A549 (cell line): ENCODE measurements at regions not wholly inside any gene's neighbourhood (a gene's known extent, or its start where the extent isn't known, plus 50 kb on each side); places are given as distances from the start of the nearest gene placed in this dataset.

ENCODE experiments used
- EP300 ChIP-seq, 2 experiments: fragments of >200 bp; sonication (Bioruptor Twin); formaldehyde crosslinking; IDR thresholded peaks; 2 replicates in 1 of 2; 3 replicates in 1 of 2; pipeline ENCODE4 v1.6.1; 2016 to 2017
- SREBF2 ChIP-seq: fragments of 450-650 bp; IDR thresholded peaks from 2 replicates; pipeline ENCODE4 v1.6.1; 2014; ENCODE audit warnings: mild to moderate bottlenecking, moderate library complexity
- USF2 ChIP-seq: fragments of 450-650 bp; IDR thresholded peaks from 2 replicates; pipeline ENCODE4 v1.6.1; 2014; ENCODE audit warnings: antibody characterized with exemption
- ZFP36 ChIP-seq: fragments of 450-650 bp; IDR thresholded peaks from 2 replicates; pipeline ENCODE4 v1.6.1; 2014; ENCODE audit warnings: borderline replicate concordance; ENCODE audit not compliant: partially characterized antibody
- TF ChIP-seq, protein P1 (sequence below): fragments of >200 bp; sonication (Bioruptor Twin); formaldehyde crosslinking; IDR thresholded peaks from 3 replicates; pipeline ENCODE4 v1.5.1; 2016
- TF ChIP-seq, protein P2 (sequence below): IDR thresholded peaks from 2 replicates; pipeline ENCODE4 v1.6.1; 2012

DNA sequence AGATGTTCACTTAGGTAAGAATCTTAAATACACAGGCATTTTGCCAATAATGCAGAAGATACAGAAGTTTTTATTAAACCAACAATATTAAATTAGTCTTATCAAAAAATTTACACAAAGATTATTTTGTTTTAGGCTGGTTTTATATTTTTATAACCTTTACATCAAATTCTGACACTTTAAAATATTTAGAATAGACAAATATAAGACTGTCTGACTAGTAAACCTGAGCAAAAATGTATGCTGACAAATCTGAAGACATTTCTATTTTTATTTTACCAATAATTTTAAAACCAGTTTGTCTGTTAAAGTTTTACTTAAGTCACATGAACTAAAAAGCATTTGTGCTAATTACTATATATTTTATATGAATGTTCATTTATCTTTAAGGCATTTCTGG is 72.1 kb upstream of the ZNF236 start:
- no peak for TF ChIP-seq SREBF2
- TF ChIP-seq, protein P1, sequence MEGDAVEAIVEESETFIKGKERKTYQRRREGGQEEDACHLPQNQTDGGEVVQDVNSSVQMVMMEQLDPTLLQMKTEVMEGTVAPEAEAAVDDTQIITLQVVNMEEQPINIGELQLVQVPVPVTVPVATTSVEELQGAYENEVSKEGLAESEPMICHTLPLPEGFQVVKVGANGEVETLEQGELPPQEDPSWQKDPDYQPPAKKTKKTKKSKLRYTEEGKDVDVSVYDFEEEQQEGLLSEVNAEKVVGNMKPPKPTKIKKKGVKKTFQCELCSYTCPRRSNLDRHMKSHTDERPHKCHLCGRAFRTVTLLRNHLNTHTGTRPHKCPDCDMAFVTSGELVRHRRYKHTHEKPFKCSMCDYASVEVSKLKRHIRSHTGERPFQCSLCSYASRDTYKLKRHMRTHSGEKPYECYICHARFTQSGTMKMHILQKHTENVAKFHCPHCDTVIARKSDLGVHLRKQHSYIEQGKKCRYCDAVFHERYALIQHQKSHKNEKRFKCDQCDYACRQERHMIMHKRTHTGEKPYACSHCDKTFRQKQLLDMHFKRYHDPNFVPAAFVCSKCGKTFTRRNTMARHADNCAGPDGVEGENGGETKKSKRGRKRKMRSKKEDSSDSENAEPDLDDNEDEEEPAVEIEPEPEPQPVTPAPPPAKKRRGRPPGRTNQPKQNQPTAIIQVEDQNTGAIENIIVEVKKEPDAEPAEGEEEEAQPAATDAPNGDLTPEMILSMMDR = no peak
- no peak for TF ChIP-seq USF2
- TF ChIP-seq ZFP36 = no peak
- TF ChIP-seq, protein P2, sequence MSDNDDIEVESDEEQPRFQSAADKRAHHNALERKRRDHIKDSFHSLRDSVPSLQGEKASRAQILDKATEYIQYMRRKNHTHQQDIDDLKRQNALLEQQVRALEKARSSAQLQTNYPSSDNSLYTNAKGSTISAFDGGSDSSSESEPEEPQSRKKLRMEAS = no peak
- no peak for TF ChIP-seq EP300 (IDR thresholded peaks at IDR 0.05)
